IMR-90 (cell line): ENCODE measurements at regions not wholly inside any gene's neighbourhood (a gene's known extent, or its start where the extent isn't known, plus 50 kb on each side); places are given as distances from the start of the nearest gene placed in this dataset.

Experiments used
- ATAC-seq: fragments of 200-7000 bp; cut with Tn5 transposase; 2 replicates; pipeline ENCODE4 v1.9.1; 2020; ENCODE audit warnings: low read depth, mild to moderate bottlenecking, moderate library complexity
- BruUV-seq: library from RNA; stranded (reverse); fragments of 400-500 nt; replicated peaks from 2 replicates; lab custom pipeline; 2021; lab: Mats Ljungman, UMichigan
- CTCF ChIA-PET: fragments of 300-600 bp; formaldehyde crosslinking; extraction: SDS; loops from one replicate; lab custom pipeline; 2021; ENCODE audit warnings: antibody characterized with exemption; lab: Yijun Ruan, JAX
- POLR2A ChIA-PET: fragments of 300-600 bp; sonication (Branson Sonifier 250); formaldehyde crosslinking; loops from one replicate; lab custom pipeline; 2022; ENCODE audit warnings: antibody characterized with exemption; ENCODE audit not compliant: unreplicated experiment; lab: Charles Lee
- DNase-seq: peaks from one replicate; pipeline ENCODE4 v3.0.0; 2013
- H2AFZ ChIP-seq: replicated peaks from 2 replicates; pipeline ENCODE3; 2013; ENCODE audit warnings: low read length, mild to moderate bottlenecking; ENCODE audit not compliant: poor library complexity
- H2AK5ac ChIP-seq: 2 replicates; pipeline ENCODE4 v1.6.1; 2013; ENCODE audit warnings: low read depth, low read length, inconsistent platforms
- H2AK9ac ChIP-seq: replicated peaks from 2 replicates; pipeline ENCODE3; 2013; ENCODE audit warnings: mild to moderate bottlenecking, low read depth, low read length, moderate library complexity; ENCODE audit not compliant: poor library complexity
- H2BK120ac ChIP-seq: 2 replicates; pipeline ENCODE4 v1.6.1; 2013; ENCODE audit warnings: low read depth, low read length, inconsistent platforms
- H2BK15ac ChIP-seq: 3 replicates; pipeline ENCODE4 v1.6.1; 2013; ENCODE audit warnings: low read depth, low read length, inconsistent platforms
- H2BK20ac ChIP-seq: 2 replicates; pipeline ENCODE4 v1.6.1; 2013; ENCODE audit warnings: low read depth, mild to moderate bottlenecking, inconsistent platforms, low read length, moderate library complexity
- H2BK5ac ChIP-seq: 2 replicates; pipeline ENCODE4 v1.6.1; 2013; ENCODE audit warnings: mild to moderate bottlenecking, low read depth, low read length, inconsistent platforms; ENCODE audit not compliant: poor library complexity, severe bottlenecking
- H3K14ac ChIP-seq: replicated peaks from 2 replicates; pipeline ENCODE4 v1.6.1; 2013; ENCODE audit warnings: low read depth, low read length, inconsistent platforms
- H3K18ac ChIP-seq: 2 replicates; pipeline ENCODE4 v1.6.1; 2013; ENCODE audit warnings: low read depth, low read length, control low read depth
- H3K23ac ChIP-seq: 2 replicates; pipeline ENCODE4 v1.6.1; 2013; ENCODE audit warnings: low read depth, low read length, inconsistent platforms
- H3K27ac ChIP-seq: 2 replicates; pipeline ENCODE4 v1.5.1; 2013; ENCODE audit warnings: mild to moderate bottlenecking, control low read depth, low read length; ENCODE audit not compliant: insufficient read depth
- H3K27me3 ChIP-seq: 2 replicates; pipeline ENCODE4 v1.6.1; 2013; ENCODE audit warnings: low read length; ENCODE audit not compliant: control insufficient read depth, insufficient read depth
- H3K36me3 ChIP-seq: 2 replicates; pipeline ENCODE4 v1.6.1; 2013; ENCODE audit warnings: low read length, mixed read lengths; ENCODE audit not compliant: control insufficient read depth, insufficient read depth
- H3K4ac ChIP-seq: 2 replicates; pipeline ENCODE4 v1.6.1; 2013; ENCODE audit warnings: low read depth, low read length, inconsistent platforms
- H3K4me1 ChIP-seq: 2 replicates; pipeline ENCODE4 v1.6.1; 2013; ENCODE audit warnings: low read length, mixed read lengths; ENCODE audit not compliant: control insufficient read depth, insufficient read depth
- H3K4me2 ChIP-seq: 2 replicates; pipeline ENCODE4 v1.6.1; 2013; ENCODE audit warnings: low read depth, mild to moderate bottlenecking, control low read depth, low read length, moderate library complexity
- H3K4me3 ChIP-seq: 2 replicates; pipeline ENCODE4 v1.5.1; 2013; ENCODE audit warnings: low read depth, mild to moderate bottlenecking, control low read depth, low read length, moderate library complexity; ENCODE audit not compliant: insufficient read depth
- H3K56ac ChIP-seq: 2 replicates; pipeline ENCODE4 v1.6.1; 2013; ENCODE audit warnings: low read length, inconsistent platforms; ENCODE audit not compliant: insufficient read depth; ENCODE audit errors: extremely low read depth
- H3K79me1 ChIP-seq, 2 experiments: 2 replicates each; pipeline ENCODE4 v1.6.1; 2013; ENCODE audit warnings: low read length in 2 of 2, inconsistent platforms in 1 of 2, low read depth in 1 of 2
- H3K9ac ChIP-seq: 2 replicates; pipeline ENCODE4 v1.6.1; 2013; ENCODE audit warnings: low read depth, low read length, control low read depth
- H3K9me1 ChIP-seq: 2 replicates; pipeline ENCODE4 v1.6.1; 2013; ENCODE audit warnings: low read length, inconsistent platforms; ENCODE audit not compliant: insufficient read depth
- H3K9me3 ChIP-seq: 2 replicates; pipeline ENCODE4 v1.6.1; 2013; ENCODE audit warnings: low read length; ENCODE audit not compliant: control insufficient read depth, insufficient read depth
- H4K20me1 ChIP-seq: 2 replicates; pipeline ENCODE4 v1.6.1; 2013; ENCODE audit warnings: low read length, inconsistent platforms; ENCODE audit not compliant: insufficient read depth
- H4K5ac ChIP-seq: 2 replicates; pipeline ENCODE4 v1.6.1; 2013; ENCODE audit warnings: mild to moderate bottlenecking, low read depth, low read length, control low read depth
- H4K8ac ChIP-seq, 2 experiments: 2 replicates each; pipeline ENCODE4 v1.6.1; 2013; ENCODE audit warnings: low read depth in 2 of 2, low read length in 2 of 2, control low read depth in 1 of 2, inconsistent platforms in 1 of 2
- H4K91ac ChIP-seq: 2 replicates; pipeline ENCODE4 v1.6.1; 2013; ENCODE audit warnings: low read depth, low read length, inconsistent platforms; ENCODE audit not compliant: insufficient read depth
- CTCF ChIP-seq: conservative IDR thresholded peaks from 2 replicates; pipeline ENCODE4 v1.5.1; 2012; ENCODE audit warnings: mild to moderate bottlenecking, low read depth, low read length, improper control_type of control experiment
- RAD21 ChIP-seq: IDR thresholded peaks from 2 replicates; pipeline ENCODE4 v1.6.1; 2012; ENCODE audit warnings: low read length, improper control_type of control experiment
- WGBS, 2 experiments: methylation state at CpG; one replicate each; pipeline versions ENCODE4 v1.1.5 to v1.1.7; 2013; ENCODE audit warnings: missing lambda C conversion rate in 2 of 2; ENCODE audit not compliant: insufficient read length in 1 of 2; ENCODE audit errors: extremely low coverage in 2 of 2; 5-methylcytosine and 5-hydroxymethylcytosine counted together
- dilution Hi-C: fragments of 300-500 bp; cut with HindIII; formaldehyde crosslinking; loops from one replicate; pipeline ENCODE4 v1.14.3; 2018; ENCODE audit warnings: low sequenced_read_pairs; ENCODE audit not compliant: unreplicated experiment
- in situ Hi-C: fragments of 300-500 bp; cut with MboI; formaldehyde crosslinking; loops from 3 replicates; pipeline ENCODE4 v1.14.3; 2019; ENCODE audit warnings: low sequenced_read_pairs, inconsistent platforms, mixed read lengths
- intact Hi-C: fragments of 100-400 bp; cut with micrococcal nuclease; formaldehyde crosslinking; loops from 2 replicates; pipeline ENCODE4 v1.10.0; 2022
- TF ChIP-seq, protein P1 (sequence below): fragments of 150-350 bp; IDR thresholded peaks from 2 replicates; pipeline ENCODE4 v1.6.1; 2017; ENCODE audit warnings: mild to moderate bottlenecking, antibody characterized with exemption, low read length, low read depth

DNA sequence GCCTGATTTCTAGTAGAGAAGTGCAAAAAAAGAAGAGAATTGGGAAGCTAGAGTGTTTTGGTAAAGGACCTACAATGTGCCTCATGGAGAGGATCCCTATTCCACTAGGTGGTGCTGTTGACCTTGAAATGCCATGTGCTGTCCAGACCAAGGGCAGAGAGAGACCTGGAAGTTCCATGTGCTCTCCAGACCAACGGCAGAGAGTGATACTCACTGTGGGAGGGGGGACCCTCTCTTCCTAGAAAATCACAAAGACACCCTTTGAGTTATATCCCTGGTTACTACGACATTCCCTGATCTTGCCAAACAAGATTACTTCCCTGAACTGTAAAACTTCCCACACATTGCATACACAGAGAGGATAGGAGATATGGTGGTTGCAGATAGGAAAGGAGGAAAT, 212.7 kb upstream of the ZNF804B start:
- Histone ChIP-seq H3K56ac (no peak overlapping the region), H3K23ac (no peak overlapping the region), H2AFZ (no peak overlapping the region), H3K9ac (no peak overlapping the region), H3K4me2 (no peak overlapping the region), H3K4ac (no peak overlapping the region), H3K79me1 (no peaks in the 10 kb centered on the region), H2BK120ac (no peak overlapping the region), H2AK5ac (no peak overlapping the region), H2AK9ac (no peak overlapping the region), H2BK15ac (no peak overlapping the region), H3K18ac (no peak overlapping the region), H3K27me3 (no peaks in the 10 kb centered on the region), H3K36me3 (no peaks in the 10 kb centered on the region), H4K5ac (no peak overlapping the region), H2BK20ac (no peak overlapping the region), H3K9me3 (peaks cover 9% of the 10 kb centered on the region), H4K20me1 (no peaks in the 10 kb centered on the region), H3K14ac (no peak overlapping the region), H3K9me1 (no peaks in the 10 kb centered on the region), H3K4me3 (no peak overlapping the region), H2BK5ac (no peak overlapping the region), H4K91ac (no peak overlapping the region), H3K27ac (no peak overlapping the region), H3K4me1 (no peaks in the 10 kb centered on the region), H4K8ac (no peak overlapping the region)
- ATAC-seq (no peak), DNase-seq (no peak)
- BruUV-seq, result no TSS peak
- in situ Hi-C loops (no loop called here), dilution Hi-C loops (no loop called here), intact Hi-C loops (no loop called here)
- no CpG with 5 or more reads among the region's 2 CpGs for WGBS, 2 experiments
- TF ChIP-seq, protein P1, sequence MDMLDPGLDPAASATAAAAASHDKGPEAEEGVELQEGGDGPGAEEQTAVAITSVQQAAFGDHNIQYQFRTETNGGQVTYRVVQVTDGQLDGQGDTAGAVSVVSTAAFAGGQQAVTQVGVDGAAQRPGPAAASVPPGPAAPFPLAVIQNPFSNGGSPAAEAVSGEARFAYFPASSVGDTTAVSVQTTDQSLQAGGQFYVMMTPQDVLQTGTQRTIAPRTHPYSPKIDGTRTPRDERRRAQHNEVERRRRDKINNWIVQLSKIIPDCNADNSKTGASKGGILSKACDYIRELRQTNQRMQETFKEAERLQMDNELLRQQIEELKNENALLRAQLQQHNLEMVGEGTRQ, result no peak
- TF ChIP-seq CTCF (0 out of 2 replicates have a peak, but pooled peaks have one; percentile 7), RAD21 (peak; percentile 14; the same call in 1 of the 2 replicates)
- CTCF ChIA-PET, result no interaction called here
- POLR2A ChIA-PET, result no interaction called here
